WTC11 (cell line): ENCODE measurements at regions not wholly inside any gene's neighbourhood (a gene's known extent, or its start where the extent isn't known, plus 50 kb on each side); places are given as distances from the start of the nearest gene placed in this dataset.

Experiments
- ATAC-seq: fragments of 200-7000 bp; cut with Tn5 transposase; 2 replicates; pipeline ENCODE4 v1.10.0; 2021; ENCODE audit warnings: mild to moderate bottlenecking, moderate library complexity
- CTCF ChIA-PET: fragments of 300-600 bp; sonication (Branson Sonifier 250); formaldehyde crosslinking; loops from one replicate; lab custom pipeline; 2021; ENCODE audit warnings: antibody characterized with exemption; lab: Charles Lee
- POLR2A ChIA-PET: fragments of 350-600 bp; sonication (Branson Sonifier 250); formaldehyde crosslinking; loops from one replicate; lab custom pipeline; 2021; ENCODE audit warnings: antibody characterized with exemption; lab: Charles Lee
- DNase-seq: peaks from one replicate; pipeline ENCODE4 v3.0.0; 2021; ENCODE audit warnings: low spot score
- H3K27ac Mint-ChIP-seq: 2 replicates; pipeline ENCODE4 v1.8.0; 2021; ENCODE audit warnings: mixed read lengths
- H3K27me3 Mint-ChIP-seq: 2 replicates; pipeline ENCODE4 v1.8.0; 2021; ENCODE audit warnings: low read depth, mild to moderate bottlenecking, moderate library complexity, mixed read lengths
- H3K36me3 Mint-ChIP-seq: 2 replicates; pipeline ENCODE4 v1.8.0; 2021; ENCODE audit warnings: mixed read lengths
- H3K4me1 Mint-ChIP-seq: 2 replicates; pipeline ENCODE4 v1.8.0; 2022; ENCODE audit warnings: mixed read lengths
- H3K4me3 Mint-ChIP-seq: 2 replicates; pipeline ENCODE4 v1.8.0; 2021; ENCODE audit warnings: mild to moderate bottlenecking, moderate library complexity, mixed read lengths
- H3K9me3 Mint-ChIP-seq: 2 replicates; pipeline ENCODE4 v1.8.0; 2021; ENCODE audit warnings: mixed read lengths
- FOXJ3 ChIP-seq: sonication (generic); formaldehyde crosslinking; IDR thresholded peaks from 2 replicates; pipeline ENCODE4 v1.9.0; 2021; ENCODE audit warnings: missing genetic modification reagents, mild to moderate bottlenecking, borderline replicate concordance
- FOXP1 ChIP-seq: sonication (generic); formaldehyde crosslinking; IDR thresholded peaks from 2 replicates; pipeline ENCODE4 v1.8.0; 2022; ENCODE audit warnings: missing genetic modification reagents, mild to moderate bottlenecking, moderate library complexity, borderline replicate concordance
- GABPB1 ChIP-seq: sonication (generic); formaldehyde crosslinking; IDR thresholded peaks from 2 replicates; pipeline ENCODE4 v1.8.1; 2023; ENCODE audit warnings: mild to moderate bottlenecking, missing genetic modification reagents
- OVOL2 ChIP-seq: fragments of 250-450 bp; sonication (Bioruptor Pico); IDR thresholded peaks from 2 replicates; pipeline ENCODE4 v1.9.0; 2021; ENCODE audit warnings: mild to moderate bottlenecking, borderline replicate concordance
- TEAD1 ChIP-seq: sonication (generic); formaldehyde crosslinking; IDR thresholded peaks from 2 replicates; pipeline ENCODE4 v1.8.0; 2022; ENCODE audit warnings: mild to moderate bottlenecking, missing genetic modification reagents
- TEAD4 ChIP-seq: sonication (generic); formaldehyde crosslinking; IDR thresholded peaks from 2 replicates; pipeline ENCODE4 v1.8.0; 2022; ENCODE audit warnings: mild to moderate bottlenecking, missing genetic modification reagents
- ZNF121 ChIP-seq: sonication (generic); formaldehyde crosslinking; IDR thresholded peaks from 2 replicates; pipeline ENCODE4 v1.8.0; 2023; ENCODE audit warnings: missing genetic modification reagents
- ZNF219 ChIP-seq: sonication (generic); formaldehyde crosslinking; IDR thresholded peaks from 2 replicates; pipeline ENCODE4 v1.8.0; 2023; ENCODE audit warnings: missing genetic modification reagents, mild to moderate bottlenecking, borderline replicate concordance
- ZNF396 ChIP-seq: fragments of 250-450 bp; sonication (Bioruptor Pico); IDR thresholded peaks from 2 replicates; pipeline ENCODE4 v1.8.0; 2021; ENCODE audit warnings: mild to moderate bottlenecking, moderate library complexity, borderline replicate concordance
- ZNF423 ChIP-seq: fragments of 250-450 bp; sonication (Bioruptor Pico); IDR thresholded peaks from 2 replicates; pipeline ENCODE4 v2.1.2; 2022; ENCODE audit warnings: mild to moderate bottlenecking, moderate library complexity
- TF ChIP-seq, protein P1 (sequence below): sonication (generic); formaldehyde crosslinking; IDR thresholded peaks from 2 replicates; pipeline ENCODE4 v1.8.1; 2023; ENCODE audit warnings: mild to moderate bottlenecking, missing genetic modification reagents, borderline replicate concordance
- TF ChIP-seq, protein P2 (sequence below): sonication (generic); formaldehyde crosslinking; conservative IDR thresholded peaks from 2 replicates; pipeline ENCODE4 v1.8.1; 2023; ENCODE audit warnings: mild to moderate bottlenecking, low read depth, missing genetic modification reagents, moderate library complexity
- TF ChIP-seq, protein P3 (sequence below): sonication (generic); formaldehyde crosslinking; IDR thresholded peaks from 2 replicates; pipeline ENCODE4 v1.8.0; 2022; ENCODE audit warnings: mild to moderate bottlenecking, missing genetic modification reagents
- TF ChIP-seq, protein P4 (sequence below): sonication (generic); formaldehyde crosslinking; conservative IDR thresholded peaks from 2 replicates; pipeline ENCODE4 v1.8.1; 2022; ENCODE audit warnings: mild to moderate bottlenecking, missing genetic modification reagents
- TF ChIP-seq, protein P5 (sequence below): fragments of 250-450 bp; sonication (Bioruptor Pico); IDR thresholded peaks from 2 replicates; pipeline ENCODE4 v1.9.0; 2021; ENCODE audit warnings: mild to moderate bottlenecking
- TF ChIP-seq, protein P6 (sequence below): sonication (generic); formaldehyde crosslinking; IDR thresholded peaks from 2 replicates; pipeline ENCODE4 v1.8.0; 2023; ENCODE audit warnings: mild to moderate bottlenecking, missing genetic modification reagents

DNA sequence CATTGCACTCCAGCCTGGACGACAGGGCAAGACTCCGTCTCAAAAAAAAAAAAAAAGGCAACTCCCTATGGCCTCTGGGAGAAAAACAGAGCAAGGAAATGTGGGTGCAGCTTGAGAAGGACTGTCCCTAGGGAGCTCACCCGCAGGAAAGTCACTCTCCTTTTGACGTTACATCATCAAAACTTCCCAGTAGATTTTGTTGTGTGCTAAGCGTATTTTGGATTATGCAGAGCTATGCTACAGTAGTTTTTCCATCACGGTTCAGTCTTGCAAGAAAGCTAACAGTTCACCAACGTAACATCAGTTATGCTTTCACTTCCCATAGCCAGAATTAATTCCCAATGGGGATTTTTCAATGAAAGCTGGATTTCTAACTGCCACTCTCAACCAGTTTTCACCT, 138.8 kb downstream of the HSD17B3 start:
- TF ChIP-seq ZNF219 (CRISPR knock-in tag) (no peak), ZNF396 (CRISPR knock-in tag) (no peak), FOXJ3 (CRISPR knock-in tag) (no peak), OVOL2 (CRISPR knock-in tag) (no peak), ZNF423 (CRISPR knock-in tag) (no peak), FOXP1 (CRISPR knock-in tag) (no peak), ZNF121 (CRISPR knock-in tag) (no peak), TEAD4 (CRISPR knock-in tag) (no peak), GABPB1 (CRISPR knock-in tag) (no peak)
- TF ChIP-seq, protein P1, sequence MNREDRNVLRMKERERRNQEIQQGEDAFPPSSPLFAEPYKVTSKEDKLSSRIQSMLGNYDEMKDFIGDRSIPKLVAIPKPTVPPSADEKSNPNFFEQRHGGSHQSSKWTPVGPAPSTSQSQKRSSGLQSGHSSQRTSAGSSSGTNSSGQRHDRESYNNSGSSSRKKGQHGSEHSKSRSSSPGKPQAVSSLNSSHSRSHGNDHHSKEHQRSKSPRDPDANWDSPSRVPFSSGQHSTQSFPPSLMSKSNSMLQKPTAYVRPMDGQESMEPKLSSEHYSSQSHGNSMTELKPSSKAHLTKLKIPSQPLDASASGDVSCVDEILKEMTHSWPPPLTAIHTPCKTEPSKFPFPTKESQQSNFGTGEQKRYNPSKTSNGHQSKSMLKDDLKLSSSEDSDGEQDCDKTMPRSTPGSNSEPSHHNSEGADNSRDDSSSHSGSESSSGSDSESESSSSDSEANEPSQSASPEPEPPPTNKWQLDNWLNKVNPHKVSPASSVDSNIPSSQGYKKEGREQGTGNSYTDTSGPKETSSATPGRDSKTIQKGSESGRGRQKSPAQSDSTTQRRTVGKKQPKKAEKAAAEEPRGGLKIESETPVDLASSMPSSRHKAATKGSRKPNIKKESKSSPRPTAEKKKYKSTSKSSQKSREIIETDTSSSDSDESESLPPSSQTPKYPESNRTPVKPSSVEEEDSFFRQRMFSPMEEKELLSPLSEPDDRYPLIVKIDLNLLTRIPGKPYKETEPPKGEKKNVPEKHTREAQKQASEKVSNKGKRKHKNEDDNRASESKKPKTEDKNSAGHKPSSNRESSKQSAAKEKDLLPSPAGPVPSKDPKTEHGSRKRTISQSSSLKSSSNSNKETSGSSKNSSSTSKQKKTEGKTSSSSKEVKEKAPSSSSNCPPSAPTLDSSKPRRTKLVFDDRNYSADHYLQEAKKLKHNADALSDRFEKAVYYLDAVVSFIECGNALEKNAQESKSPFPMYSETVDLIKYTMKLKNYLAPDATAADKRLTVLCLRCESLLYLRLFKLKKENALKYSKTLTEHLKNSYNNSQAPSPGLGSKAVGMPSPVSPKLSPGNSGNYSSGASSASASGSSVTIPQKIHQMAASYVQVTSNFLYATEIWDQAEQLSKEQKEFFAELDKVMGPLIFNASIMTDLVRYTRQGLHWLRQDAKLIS, result no peak
- TF ChIP-seq, protein P2, sequence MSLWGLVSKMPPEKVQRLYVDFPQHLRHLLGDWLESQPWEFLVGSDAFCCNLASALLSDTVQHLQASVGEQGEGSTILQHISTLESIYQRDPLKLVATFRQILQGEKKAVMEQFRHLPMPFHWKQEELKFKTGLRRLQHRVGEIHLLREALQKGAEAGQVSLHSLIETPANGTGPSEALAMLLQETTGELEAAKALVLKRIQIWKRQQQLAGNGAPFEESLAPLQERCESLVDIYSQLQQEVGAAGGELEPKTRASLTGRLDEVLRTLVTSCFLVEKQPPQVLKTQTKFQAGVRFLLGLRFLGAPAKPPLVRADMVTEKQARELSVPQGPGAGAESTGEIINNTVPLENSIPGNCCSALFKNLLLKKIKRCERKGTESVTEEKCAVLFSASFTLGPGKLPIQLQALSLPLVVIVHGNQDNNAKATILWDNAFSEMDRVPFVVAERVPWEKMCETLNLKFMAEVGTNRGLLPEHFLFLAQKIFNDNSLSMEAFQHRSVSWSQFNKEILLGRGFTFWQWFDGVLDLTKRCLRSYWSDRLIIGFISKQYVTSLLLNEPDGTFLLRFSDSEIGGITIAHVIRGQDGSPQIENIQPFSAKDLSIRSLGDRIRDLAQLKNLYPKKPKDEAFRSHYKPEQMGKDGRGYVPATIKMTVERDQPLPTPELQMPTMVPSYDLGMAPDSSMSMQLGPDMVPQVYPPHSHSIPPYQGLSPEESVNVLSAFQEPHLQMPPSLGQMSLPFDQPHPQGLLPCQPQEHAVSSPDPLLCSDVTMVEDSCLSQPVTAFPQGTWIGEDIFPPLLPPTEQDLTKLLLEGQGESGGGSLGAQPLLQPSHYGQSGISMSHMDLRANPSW (CRISPR knock-in tag), result no peak
- TF ChIP-seq, protein P3, sequence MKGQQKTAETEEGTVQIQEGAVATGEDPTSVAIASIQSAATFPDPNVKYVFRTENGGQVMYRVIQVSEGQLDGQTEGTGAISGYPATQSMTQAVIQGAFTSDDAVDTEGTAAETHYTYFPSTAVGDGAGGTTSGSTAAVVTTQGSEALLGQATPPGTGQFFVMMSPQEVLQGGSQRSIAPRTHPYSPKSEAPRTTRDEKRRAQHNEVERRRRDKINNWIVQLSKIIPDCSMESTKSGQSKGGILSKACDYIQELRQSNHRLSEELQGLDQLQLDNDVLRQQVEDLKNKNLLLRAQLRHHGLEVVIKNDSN (CRISPR knock-in tag), result no peak
- TF ChIP-seq, protein P4, sequence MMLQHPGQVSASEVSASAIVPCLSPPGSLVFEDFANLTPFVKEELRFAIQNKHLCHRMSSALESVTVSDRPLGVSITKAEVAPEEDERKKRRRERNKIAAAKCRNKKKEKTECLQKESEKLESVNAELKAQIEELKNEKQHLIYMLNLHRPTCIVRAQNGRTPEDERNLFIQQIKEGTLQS (CRISPR knock-in tag), result no peak
- TF ChIP-seq, protein P5, sequence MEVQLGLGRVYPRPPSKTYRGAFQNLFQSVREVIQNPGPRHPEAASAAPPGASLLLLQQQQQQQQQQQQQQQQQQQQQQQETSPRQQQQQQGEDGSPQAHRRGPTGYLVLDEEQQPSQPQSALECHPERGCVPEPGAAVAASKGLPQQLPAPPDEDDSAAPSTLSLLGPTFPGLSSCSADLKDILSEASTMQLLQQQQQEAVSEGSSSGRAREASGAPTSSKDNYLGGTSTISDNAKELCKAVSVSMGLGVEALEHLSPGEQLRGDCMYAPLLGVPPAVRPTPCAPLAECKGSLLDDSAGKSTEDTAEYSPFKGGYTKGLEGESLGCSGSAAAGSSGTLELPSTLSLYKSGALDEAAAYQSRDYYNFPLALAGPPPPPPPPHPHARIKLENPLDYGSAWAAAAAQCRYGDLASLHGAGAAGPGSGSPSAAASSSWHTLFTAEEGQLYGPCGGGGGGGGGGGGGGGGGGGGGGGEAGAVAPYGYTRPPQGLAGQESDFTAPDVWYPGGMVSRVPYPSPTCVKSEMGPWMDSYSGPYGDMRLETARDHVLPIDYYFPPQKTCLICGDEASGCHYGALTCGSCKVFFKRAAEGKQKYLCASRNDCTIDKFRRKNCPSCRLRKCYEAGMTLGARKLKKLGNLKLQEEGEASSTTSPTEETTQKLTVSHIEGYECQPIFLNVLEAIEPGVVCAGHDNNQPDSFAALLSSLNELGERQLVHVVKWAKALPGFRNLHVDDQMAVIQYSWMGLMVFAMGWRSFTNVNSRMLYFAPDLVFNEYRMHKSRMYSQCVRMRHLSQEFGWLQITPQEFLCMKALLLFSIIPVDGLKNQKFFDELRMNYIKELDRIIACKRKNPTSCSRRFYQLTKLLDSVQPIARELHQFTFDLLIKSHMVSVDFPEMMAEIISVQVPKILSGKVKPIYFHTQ, result no peak
- ATAC-seq, result no peak
- no peak overlapping the region for H3K27ac Mint-ChIP-seq
- no peak for DNase-seq
- POLR2A ChIA-PET, result no interaction called here
- CTCF ChIA-PET, result interaction anchor here (1.0 to 1.2 kb wide), 2 partner anchors 54 to 59 kb away, joined by 3 to 4 read pairs; no protein-coding TSS in a partner anchor
- H3K36me3 Mint-ChIP-seq, result no peaks in the 10 kb centered on the region
- no peaks in the 10 kb centered on the region; the same call in 1 of the 2 replicates for H3K27me3 Mint-ChIP-seq
- H3K9me3 Mint-ChIP-seq, result 0 out of 2 replicates have a peak, but pooled peaks cover 2% of the 10 kb centered on the region
- H3K4me1 Mint-ChIP-seq, result peaks cover 3% of the 10 kb centered on the region; the same call in 1 of the 2 replicates
- no peak overlapping the region for H3K4me3 Mint-ChIP-seq

DNA sequence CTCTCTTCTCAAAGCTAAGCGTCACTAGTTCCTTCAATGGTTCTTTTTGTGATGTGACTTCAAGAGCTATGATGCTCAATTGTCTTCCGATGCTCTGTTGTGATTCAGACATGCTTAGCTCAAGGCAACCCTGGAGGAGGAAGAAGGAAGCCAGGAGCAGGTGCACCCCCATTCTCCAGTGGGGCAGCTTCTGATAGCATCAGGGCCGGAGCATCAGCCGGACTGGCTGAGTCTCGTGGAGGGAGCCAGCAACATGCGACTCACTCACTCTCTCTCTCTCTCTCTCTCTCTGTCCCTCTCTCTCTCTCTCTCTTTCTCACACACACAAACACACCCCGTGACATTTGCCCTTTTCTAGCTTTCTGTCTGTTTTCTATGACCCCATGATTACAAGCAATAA, 140.2 kb downstream of the HSD17B3 start:
- CTCF ChIA-PET, result interaction anchor here (0.7 to 1.1 kb wide), 3 partner anchors 15 to 119 kb away, joined by 3 read pairs; no protein-coding TSS in a partner anchor

More for the DNA sequence above, 140.2 kb downstream of the HSD17B3 start:
- no peak overlapping the region for H3K27ac Mint-ChIP-seq
- no peak overlapping the region for H3K4me3 Mint-ChIP-seq
- no peaks in the 10 kb centered on the region; the same call in 1 of the 2 replicates for H3K27me3 Mint-ChIP-seq
- 0 out of 2 replicates have a peak, but pooled peaks cover 2% of the 10 kb centered on the region for H3K9me3 Mint-ChIP-seq
- ATAC-seq, result no peak
- H3K36me3 Mint-ChIP-seq, result no peaks in the 10 kb centered on the region
- no peak for DNase-seq
- H3K4me1 Mint-ChIP-seq, result peaks cover 9% of the 10 kb centered on the region
- POLR2A ChIA-PET, result no interaction called here
- TF ChIP-seq, protein P6, sequence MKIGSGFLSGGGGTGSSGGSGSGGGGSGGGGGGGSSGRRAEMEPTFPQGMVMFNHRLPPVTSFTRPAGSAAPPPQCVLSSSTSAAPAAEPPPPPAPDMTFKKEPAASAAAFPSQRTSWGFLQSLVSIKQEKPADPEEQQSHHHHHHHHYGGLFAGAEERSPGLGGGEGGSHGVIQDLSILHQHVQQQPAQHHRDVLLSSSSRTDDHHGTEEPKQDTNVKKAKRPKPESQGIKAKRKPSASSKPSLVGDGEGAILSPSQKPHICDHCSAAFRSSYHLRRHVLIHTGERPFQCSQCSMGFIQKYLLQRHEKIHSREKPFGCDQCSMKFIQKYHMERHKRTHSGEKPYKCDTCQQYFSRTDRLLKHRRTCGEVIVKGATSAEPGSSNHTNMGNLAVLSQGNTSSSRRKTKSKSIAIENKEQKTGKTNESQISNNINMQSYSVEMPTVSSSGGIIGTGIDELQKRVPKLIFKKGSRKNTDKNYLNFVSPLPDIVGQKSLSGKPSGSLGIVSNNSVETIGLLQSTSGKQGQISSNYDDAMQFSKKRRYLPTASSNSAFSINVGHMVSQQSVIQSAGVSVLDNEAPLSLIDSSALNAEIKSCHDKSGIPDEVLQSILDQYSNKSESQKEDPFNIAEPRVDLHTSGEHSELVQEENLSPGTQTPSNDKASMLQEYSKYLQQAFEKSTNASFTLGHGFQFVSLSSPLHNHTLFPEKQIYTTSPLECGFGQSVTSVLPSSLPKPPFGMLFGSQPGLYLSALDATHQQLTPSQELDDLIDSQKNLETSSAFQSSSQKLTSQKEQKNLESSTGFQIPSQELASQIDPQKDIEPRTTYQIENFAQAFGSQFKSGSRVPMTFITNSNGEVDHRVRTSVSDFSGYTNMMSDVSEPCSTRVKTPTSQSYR (CRISPR knock-in tag), result no peak
- TF ChIP-seq, protein P1, result no peak
- no peak for TF ChIP-seq TEAD1 (CRISPR knock-in tag)
- TF ChIP-seq, all 79 proteins: peak for 0
